ENCODE measurements at regions not wholly inside any gene's neighbourhood (a gene's known extent, or its start where the extent isn't known, plus 50 kb on each side); places are given as distances from the start of the nearest gene placed in this dataset.

DNA sequence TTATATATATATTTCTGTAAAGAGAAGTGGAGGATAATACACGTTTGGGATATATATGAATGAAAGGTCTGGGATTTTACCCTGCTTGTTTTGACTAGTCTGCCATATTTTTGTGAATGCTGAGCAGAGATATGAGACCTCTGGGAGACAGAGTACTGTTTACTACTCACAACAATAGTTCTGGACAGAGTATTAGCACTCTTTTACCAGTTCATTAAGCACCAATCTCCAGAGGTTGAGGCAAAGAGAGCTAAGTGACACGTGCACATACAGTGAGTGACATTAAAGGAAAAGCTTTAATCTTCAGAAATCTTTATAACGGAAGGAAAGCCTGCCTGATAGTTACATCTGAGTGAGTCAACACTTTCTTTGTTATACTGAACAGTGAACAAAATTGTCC lies 1452.7 kb upstream of the TENM3 start:
- no peak overlapping the region for H3K4me3 ChIP-seq (ENCODE audit: low read depth, low read length)
- TF ChIP-seq, protein P1, sequence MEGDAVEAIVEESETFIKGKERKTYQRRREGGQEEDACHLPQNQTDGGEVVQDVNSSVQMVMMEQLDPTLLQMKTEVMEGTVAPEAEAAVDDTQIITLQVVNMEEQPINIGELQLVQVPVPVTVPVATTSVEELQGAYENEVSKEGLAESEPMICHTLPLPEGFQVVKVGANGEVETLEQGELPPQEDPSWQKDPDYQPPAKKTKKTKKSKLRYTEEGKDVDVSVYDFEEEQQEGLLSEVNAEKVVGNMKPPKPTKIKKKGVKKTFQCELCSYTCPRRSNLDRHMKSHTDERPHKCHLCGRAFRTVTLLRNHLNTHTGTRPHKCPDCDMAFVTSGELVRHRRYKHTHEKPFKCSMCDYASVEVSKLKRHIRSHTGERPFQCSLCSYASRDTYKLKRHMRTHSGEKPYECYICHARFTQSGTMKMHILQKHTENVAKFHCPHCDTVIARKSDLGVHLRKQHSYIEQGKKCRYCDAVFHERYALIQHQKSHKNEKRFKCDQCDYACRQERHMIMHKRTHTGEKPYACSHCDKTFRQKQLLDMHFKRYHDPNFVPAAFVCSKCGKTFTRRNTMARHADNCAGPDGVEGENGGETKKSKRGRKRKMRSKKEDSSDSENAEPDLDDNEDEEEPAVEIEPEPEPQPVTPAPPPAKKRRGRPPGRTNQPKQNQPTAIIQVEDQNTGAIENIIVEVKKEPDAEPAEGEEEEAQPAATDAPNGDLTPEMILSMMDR (conservative IDR thresholded peaks at IDR 0.05; ENCODE audit: low read depth, low read length), result no peak
- DNase-seq (ENCODE audit: low read depth), result no peak

DNA sequence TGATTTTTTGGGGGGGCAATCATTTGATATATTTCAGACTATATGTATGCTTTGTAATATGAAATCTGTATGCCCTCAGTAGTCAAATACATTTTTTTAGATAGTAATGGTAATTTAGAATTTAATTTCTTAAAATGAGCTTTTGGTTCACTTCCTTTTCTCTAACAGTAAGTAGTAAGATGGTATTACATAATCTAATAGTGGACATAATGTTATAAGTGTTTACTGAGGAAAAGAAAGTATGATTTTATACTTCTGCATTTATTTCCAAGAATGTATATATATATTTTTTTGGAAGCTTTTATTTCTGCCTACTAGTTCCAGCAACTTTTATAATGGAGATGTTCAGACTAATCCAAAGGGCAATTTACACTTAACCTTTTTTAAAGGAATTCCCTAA lies 1450.7 kb upstream of the TENM3 start:
- no peak overlapping the region for H3K4me3 ChIP-seq (ENCODE audit: low read depth, low read length)
- DNase-seq (ENCODE audit: low read depth), result no peak
- TF ChIP-seq, protein P1 (conservative IDR thresholded peaks at IDR 0.05; ENCODE audit: low read depth, low read length), result no peak

DNA sequence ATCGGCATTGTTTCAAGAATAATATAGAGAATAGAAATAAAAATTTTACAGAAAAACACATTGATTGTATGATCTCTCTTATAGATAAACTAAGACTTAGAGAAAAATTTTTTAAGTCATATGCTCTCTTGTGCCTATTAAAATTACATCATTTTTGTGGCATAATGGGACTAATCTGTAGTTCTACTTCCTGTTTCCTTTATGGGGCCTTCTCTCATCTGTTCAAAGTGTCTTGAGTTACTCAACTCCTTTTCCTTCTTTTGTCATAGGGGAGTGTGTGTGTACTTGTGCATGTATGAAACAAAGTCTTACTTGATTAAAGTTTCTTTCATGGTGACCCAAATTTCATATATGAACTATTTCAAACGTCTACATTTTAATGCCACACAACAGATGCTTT lies 1448.9 kb upstream of the TENM3 start:
- TF ChIP-seq, protein P1 (conservative IDR thresholded peaks at IDR 0.05; ENCODE audit: low read depth, low read length), result no peak
- no peak overlapping the region for H3K4me3 ChIP-seq (ENCODE audit: low read depth, low read length)
- no peak for DNase-seq (ENCODE audit: low read depth)

DNA sequence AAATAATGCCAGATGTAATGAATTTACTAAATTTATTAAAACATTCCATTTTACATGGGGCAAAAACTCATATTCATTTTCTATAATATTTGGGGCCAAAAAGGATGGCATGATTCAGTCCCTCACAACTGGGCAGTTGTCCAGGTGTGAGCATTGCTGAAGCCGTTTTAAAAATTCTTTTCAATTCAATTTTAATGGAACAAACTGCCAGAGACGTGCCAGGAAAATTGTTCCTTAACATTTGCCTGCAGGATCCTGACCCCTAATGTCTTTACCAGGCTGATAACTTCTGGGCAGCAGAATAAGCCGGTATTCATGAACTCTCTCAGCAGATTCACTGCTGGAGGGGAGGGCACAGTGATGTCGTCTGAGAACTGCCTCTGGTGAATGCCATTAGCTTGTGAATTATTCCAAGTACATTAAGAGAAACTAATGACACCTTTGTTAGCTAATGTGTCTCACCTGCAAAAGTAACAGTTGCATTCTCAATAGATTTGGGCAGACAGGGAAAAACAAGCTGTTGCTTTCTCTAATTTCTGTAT lies 1445.1 kb upstream of the TENM3 start:
- DNase-seq (ENCODE audit: low read depth), result no peak
- H3K4me3 ChIP-seq (ENCODE audit: low read depth, low read length), result no peak overlapping the region
- TF ChIP-seq, protein P1 (conservative IDR thresholded peaks at IDR 0.05; ENCODE audit: low read depth, low read length), result no peak

DNA sequence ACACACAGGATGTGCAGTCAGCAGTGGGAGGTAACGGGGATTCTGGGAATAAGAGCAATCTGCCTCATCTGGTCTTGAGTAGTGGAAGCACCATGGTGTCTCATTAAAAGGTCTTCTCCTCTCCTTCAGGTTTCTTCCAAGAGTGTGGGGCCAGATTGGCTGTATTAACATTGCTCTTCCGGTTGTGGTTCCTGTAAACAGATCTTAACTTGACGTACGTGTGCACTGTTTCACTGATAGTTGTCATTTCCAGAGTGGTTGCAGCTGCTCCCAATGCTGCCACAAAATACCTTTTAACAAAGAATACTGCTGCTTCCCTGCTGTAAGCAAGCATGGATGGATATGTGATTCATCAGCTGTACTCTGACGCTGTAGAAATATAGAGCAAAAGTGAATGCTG lies 1443.4 kb upstream of the TENM3 start:
- no peak overlapping the region for H3K4me3 ChIP-seq (ENCODE audit: low read depth, low read length)
- DNase-seq (ENCODE audit: low read depth), result no peak
- TF ChIP-seq, protein P1 (conservative IDR thresholded peaks at IDR 0.05; ENCODE audit: low read depth, low read length), result no peak

DNA sequence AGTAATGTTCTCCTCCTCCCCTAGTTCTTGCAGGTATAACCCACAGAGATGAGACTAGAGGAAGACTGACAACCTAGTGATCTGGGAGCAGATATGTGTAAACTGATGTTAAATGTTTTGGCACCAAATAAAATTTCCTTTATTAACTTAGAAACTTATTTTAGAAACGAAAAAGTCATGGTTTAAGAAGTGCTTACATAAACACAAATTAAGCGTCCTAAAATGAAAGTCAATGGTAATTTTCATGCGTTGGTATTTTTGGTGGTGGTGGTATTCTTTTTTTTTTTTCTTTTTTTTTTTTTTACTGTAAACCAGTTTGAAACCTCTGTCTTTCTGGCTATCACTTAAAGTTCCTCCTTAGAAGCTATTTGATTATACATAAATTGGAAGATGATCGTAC lies 1438.1 kb upstream of the TENM3 start:
- no peak overlapping the region for H3K4me3 ChIP-seq (ENCODE audit: low read depth, low read length)
- TF ChIP-seq, protein P1 (conservative IDR thresholded peaks at IDR 0.05; ENCODE audit: low read depth, low read length), result no peak
- DNase-seq (ENCODE audit: low read depth), result no peak

DNA sequence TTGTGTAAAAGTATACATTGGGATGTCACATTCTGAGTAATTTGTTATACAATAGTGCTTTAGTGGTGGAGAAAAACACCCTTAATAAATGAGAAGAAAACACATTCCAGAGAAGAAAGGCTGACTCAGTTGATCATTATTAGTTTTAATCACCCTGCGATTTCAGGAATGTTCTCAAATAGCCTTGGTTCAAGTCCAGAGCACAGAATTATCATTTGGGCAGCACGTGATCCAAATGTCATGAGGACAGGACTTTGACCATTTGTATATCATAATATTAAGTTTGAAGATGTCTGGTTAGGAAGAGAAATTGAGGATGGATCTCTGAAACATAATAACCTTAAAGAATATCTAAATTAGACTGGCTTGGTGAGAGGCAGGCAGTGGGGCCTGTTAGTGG lies 1434.3 kb upstream of the TENM3 start:
- TF ChIP-seq, protein P1 (conservative IDR thresholded peaks at IDR 0.05; ENCODE audit: low read depth, low read length), result no peak
- H3K4me3 ChIP-seq (ENCODE audit: low read depth, low read length), result no peak overlapping the region
- peak; percentile 15 for DNase-seq (ENCODE audit: low read depth)

Data from epithelial cell of proximal tubule (primary cell).